Fibroblast of upper back skin (primary cell): ENCODE measurements at regions not wholly inside any gene's neighbourhood (a gene's known extent, or its start where the extent isn't known, plus 50 kb on each side); places are given as distances from the start of the nearest gene placed in this dataset.
"Not testable (repeated sequence)": the region's sequence is repeated elsewhere in the genome, so short reads cannot be mapped to it uniquely, and the experiment has no call there.

ENCODE experiments used
- DNase-seq: peaks from one replicate; pipeline ENCODE4 v3.0.0-alpha.2; 2013

GRCh38 chr6:12348530-12349511 is 58.7 kb downstream of the EDN1 start:
- peak; percentile 81 for DNase-seq

- DNase-seq: no peak
Measured at GRCh38 chr6:12350644-12351170, 60.5 kb downstream of the EDN1 start.

- DNase-seq: no peak
Measured at GRCh38 chr6:12351672-12352071, 61.5 kb downstream of the EDN1 start.

GRCh38 chr6:12353731-12354130 is 63.6 kb downstream of the EDN1 start:
- DNase-seq: no peak

GRCh38 chr6:12354499-12354898 is 64.3 kb downstream of the EDN1 start:
- peak; percentile 84 for DNase-seq

GRCh38 chr6:12355354-12355753 is 65.2 kb downstream of the EDN1 start:
- no peak for DNase-seq

- no peak for DNase-seq
Measured at GRCh38 chr6:12356431-12356830, 66.3 kb downstream of the EDN1 start.

- peak; percentile 44 for DNase-seq
Measured at GRCh38 chr6:12356983-12357972, 67.1 kb downstream of the EDN1 start.

GRCh38 chr6:12359036-12359435 is 68.9 kb downstream of the EDN1 start:
- no peak for DNase-seq

- DNase-seq: no peak
Measured at GRCh38 chr6:12361042-12361765, 71.0 kb downstream of the EDN1 start.

GRCh38 chr6:12363277-12363650 is 73.1 kb downstream of the EDN1 start:
- not testable (repeated sequence) for DNase-seq

GRCh38 chr6:12363651-12364381 is 73.7 kb downstream of the EDN1 start:
- DNase-seq: no peak

- no peak for DNase-seq
Measured at GRCh38 chr6:12364621-12365020, 74.5 kb downstream of the EDN1 start.

- no peak for DNase-seq
Measured at GRCh38 chr6:12366731-12367130, 76.6 kb downstream of the EDN1 start.

GRCh38 chr6:12367412-12367811 is 77.3 kb downstream of the EDN1 start:
- DNase-seq: no peak

GRCh38 chr6:12369355-12369754 is 79.2 kb downstream of the EDN1 start:
- DNase-seq: no peak

- DNase-seq: no peak
Measured at GRCh38 chr6:12369781-12370262, 79.7 kb downstream of the EDN1 start.

- no peak for DNase-seq
Measured at GRCh38 chr6:12371151-12371550, 81.0 kb downstream of the EDN1 start.

- no peak for DNase-seq
Measured at GRCh38 chr6:12371641-12372146, 81.5 kb downstream of the EDN1 start.

- peak; percentile 41 for DNase-seq
Measured at GRCh38 chr6:12379181-12379580, 89.0 kb downstream of the EDN1 start.

- peak; percentile 36 for DNase-seq
Measured at GRCh38 chr6:12381587-12381986, 91.4 kb downstream of the EDN1 start.
